Choroid plexus epithelial cell (primary cell): ENCODE measurements at regions not wholly inside any gene's neighbourhood (a gene's known extent, or its start where the extent isn't known, plus 50 kb on each side); places are given as distances from the start of the nearest gene placed in this dataset.

Source experiments
- DNase-seq: peaks from one replicate; pipeline ENCODE4 v3.0.0-alpha.2; 2010; ENCODE audit warnings: low read depth
- H3K4me3 ChIP-seq: 2 replicates; pipeline ENCODE4 v1.5.1; 2011; ENCODE audit warnings: low read depth, mild to moderate bottlenecking, control low read depth, low read length, moderate library complexity
- CTCF ChIP-seq: conservative IDR thresholded peaks from 2 replicates; pipeline ENCODE4 v1.5.1; 2011; ENCODE audit warnings: low read depth, mild to moderate bottlenecking, control low read depth, inconsistent platforms, low read length, moderate library complexity

DNA sequence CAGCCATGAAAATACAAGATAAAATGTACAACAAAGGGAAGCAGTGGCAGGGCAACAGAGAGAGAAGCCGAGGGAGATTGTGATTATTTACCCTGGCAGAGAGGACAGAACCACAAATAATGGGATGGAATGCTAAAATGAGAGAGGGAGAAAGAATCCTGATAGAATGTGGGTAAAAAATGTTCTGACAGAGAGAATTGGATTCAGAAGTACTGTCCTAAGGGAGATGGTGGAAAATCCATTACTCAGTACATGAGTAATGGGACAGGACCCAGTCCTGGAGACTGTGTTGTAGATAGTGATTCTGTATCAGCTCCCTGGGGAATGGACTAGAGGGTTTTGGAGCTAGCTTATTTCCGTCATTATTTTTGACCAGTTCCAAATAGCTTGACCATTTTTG lies 831.5 kb downstream of the MAT2B start:
- peak; percentile 72 for DNase-seq
- H3K4me3 ChIP-seq, result no peak overlapping the region
- no peak for TF ChIP-seq CTCF

GRCh38 chr5:164341056-164341619 lies 835.7 kb downstream of the MAT2B start:
- peak; percentile 26 for DNase-seq
- TF ChIP-seq CTCF, result peak; percentile 24
- H3K4me3 ChIP-seq, result no peak overlapping the region

DNA sequence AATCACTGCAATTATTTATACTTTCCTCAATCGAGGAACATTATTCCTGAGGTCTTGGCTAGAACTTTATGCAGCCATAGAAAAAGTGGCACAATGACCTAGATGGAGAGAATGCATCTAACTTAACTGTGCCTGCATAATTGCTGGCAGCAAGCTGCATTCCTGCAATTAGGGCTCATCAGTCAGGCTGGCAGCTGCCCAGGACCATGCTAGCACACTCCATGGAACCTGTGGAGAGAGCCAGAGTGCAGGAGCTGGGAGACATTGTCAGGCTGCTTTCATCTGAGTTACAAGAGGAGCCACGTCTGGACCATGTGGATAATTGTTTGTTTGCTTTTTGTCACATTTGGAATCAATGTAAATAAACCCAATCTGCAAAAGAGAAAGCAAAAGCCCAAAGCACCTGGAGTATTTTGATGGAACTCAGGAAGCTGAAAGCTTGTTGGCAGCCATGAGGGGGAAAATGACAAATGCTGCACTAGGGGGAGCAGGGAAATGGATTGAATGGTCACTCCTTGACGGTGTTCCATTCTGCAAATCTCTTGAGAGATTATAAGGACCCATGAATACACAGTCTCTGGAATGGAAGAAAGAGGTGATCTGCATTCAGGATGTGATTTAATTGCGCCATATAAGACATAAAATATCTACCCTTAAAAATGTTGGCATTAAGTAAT lies 839.9 kb downstream of the MAT2B start:
- no peak for TF ChIP-seq CTCF
- DNase-seq, result peak; percentile 30
- no peak overlapping the region for H3K4me3 ChIP-seq

DNA sequence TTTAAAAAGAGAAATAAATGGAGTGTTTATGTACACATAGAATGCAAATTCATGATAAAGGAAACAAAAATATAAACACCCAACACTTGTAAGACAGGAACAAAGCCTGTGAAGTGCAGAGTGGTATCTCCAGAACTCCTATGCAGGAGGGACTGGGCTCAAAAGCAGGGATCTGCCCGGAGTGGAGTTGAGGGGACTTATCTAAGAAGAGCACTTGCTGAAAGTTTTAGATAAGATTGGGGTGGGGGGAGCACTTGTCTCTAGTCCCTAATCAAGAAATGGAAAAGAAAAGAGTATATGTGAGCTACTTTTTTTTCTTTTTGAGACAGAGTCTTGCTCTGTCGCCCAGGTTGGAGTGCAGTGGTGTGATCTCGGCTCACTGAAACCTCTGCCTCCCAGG lies 840.4 kb downstream of the MAT2B start:
- H3K4me3 ChIP-seq, result no peak overlapping the region
- TF ChIP-seq CTCF, result no peak
- DNase-seq, result no peak

GRCh38 chr5:164346785-164347630 lies 841.6 kb downstream of the MAT2B start:
- no peak for TF ChIP-seq CTCF
- DNase-seq, result no peak
- no peak overlapping the region for H3K4me3 ChIP-seq

- no peak overlapping the region for H3K4me3 ChIP-seq
Measured at GRCh38 chr5:164350236-164350635, 844.8 kb downstream of the MAT2B start.

More at GRCh38 chr5:164350236-164350635, 844.8 kb downstream of the MAT2B start:
- DNase-seq, result no peak
- no peak for TF ChIP-seq CTCF
